GM21515 (cell line): ENCODE measurements at regions not wholly inside any gene's neighbourhood (a gene's known extent, or its start where the extent isn't known, plus 50 kb on each side); places are given as distances from the start of the nearest gene placed in this dataset.
"Not testable (repeated sequence)": the region's sequence is repeated elsewhere in the genome, so short reads cannot be mapped to it uniquely, and the experiment has no call there.

ENCODE experiments used
- ATAC-seq: cut with Tn5 transposase; IDR thresholded peaks from one replicate; pipeline ENCODE4 v1.9.1; 2021; ENCODE audit not compliant: unreplicated experiment

- ATAC-seq = no peak
Observed at GRCh38 chr3:66836363-66837152, 161.5 kb upstream of the KBTBD8 start.

- ATAC-seq = no peak
Observed at GRCh38 chr3:66838704-66839103, 159.4 kb upstream of the KBTBD8 start.

- ATAC-seq = no peak
Observed at GRCh38 chr3:66839508-66839907, 158.6 kb upstream of the KBTBD8 start.

- ATAC-seq = not testable (repeated sequence)
Observed at GRCh38 chr3:66842761-66843464, 155.2 kb upstream of the KBTBD8 start.

- ATAC-seq = no peak
Observed at GRCh38 chr3:66851894-66852613, 146.1 kb upstream of the KBTBD8 start.

GRCh38 chr3:66854601-66855151, 143.4 kb upstream of the KBTBD8 start:
- no peak for ATAC-seq

GRCh38 chr3:66856533-66856932, 141.6 kb upstream of the KBTBD8 start:
- ATAC-seq = peak; percentile 95

GRCh38 chr3:66858656-66859381, 139.3 kb upstream of the KBTBD8 start:
- no peak for ATAC-seq

- no peak for ATAC-seq
Observed at GRCh38 chr3:66860771-66861170, 137.3 kb upstream of the KBTBD8 start.

- no peak for ATAC-seq
Observed at GRCh38 chr3:66863205-66864111, 134.6 kb upstream of the KBTBD8 start.

- ATAC-seq = no peak
Observed at GRCh38 chr3:66884659-66885058, 113.4 kb upstream of the KBTBD8 start.

GRCh38 chr3:66885326-66886000, 112.6 kb upstream of the KBTBD8 start:
- no peak for ATAC-seq

GRCh38 chr3:66889750-66890494, 108.2 kb upstream of the KBTBD8 start:
- ATAC-seq = no peak

GRCh38 chr3:66898155-66898554, 100.0 kb upstream of the KBTBD8 start:
- no peak for ATAC-seq

GRCh38 chr3:66904336-66904735, 93.8 kb upstream of the KBTBD8 start:
- no peak for ATAC-seq

- no peak for ATAC-seq
Observed at GRCh38 chr3:66904831-66905493, 93.1 kb upstream of the KBTBD8 start.

GRCh38 chr3:66907136-66907535, 91.0 kb upstream of the KBTBD8 start:
- ATAC-seq = no peak
